ENCODE measurements at regions not wholly inside any gene's neighbourhood (a gene's known extent, or its start where the extent isn't known, plus 50 kb on each side); places are given as distances from the start of the nearest gene placed in this dataset.

DNA sequence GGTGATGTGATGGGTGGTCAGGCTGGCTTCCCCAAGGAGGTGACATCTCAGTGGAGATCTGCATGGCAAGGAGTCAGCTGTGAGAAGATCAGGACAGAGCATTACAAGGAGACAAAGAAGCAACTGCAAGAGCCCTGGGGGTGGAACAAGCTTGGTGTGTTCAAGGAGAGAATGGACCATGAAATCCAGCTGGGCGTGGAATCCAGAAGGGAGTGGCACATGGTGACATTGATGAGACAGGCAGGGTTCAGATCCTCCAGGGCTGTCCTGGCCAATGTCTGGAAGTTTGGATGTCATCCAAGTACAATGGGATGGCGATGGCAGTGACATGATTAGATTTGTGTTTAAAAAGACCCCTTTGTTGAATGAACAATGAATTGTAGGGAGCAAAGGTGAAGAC is 175.6 kb downstream of the MACROH2A1 start:
- Histone ChIP-seq H3K4me3 (replicated peaks in 1 of 3; ENCODE audit: insufficient read depth in 1 of 3, low read depth in 1 of 3, low read length in 3 of 3) (no peak overlapping the region), H3K4me1 (ENCODE audit: control insufficient read depth, extremely low read depth, insufficient read depth, low read length) (no peaks in the 10 kb centered on the region), H3K27ac (ENCODE audit: insufficient read depth, low read depth, low read length) (no peak overlapping the region), H4K20me1 (replicated peaks; ENCODE audit: control insufficient read depth, extremely low read depth, insufficient read depth, low read length) (no peaks in the 10 kb centered on the region), H3K27me3 (ENCODE audit: control insufficient read depth in 2 of 2, insufficient read depth in 2 of 2, low read length in 2 of 2) (peaks cover 2 to 4% of the 10 kb centered on the region in 2 experiments), H3K9ac (replicated peaks; ENCODE audit: extremely low read depth, insufficient read depth, low read length) (no peak overlapping the region), H3K9me1 (replicated peaks; ENCODE audit: control insufficient read depth, extremely low read depth, insufficient read depth, low read length) (no peaks in the 10 kb centered on the region), H3K4me2 (ENCODE audit: insufficient read depth, low read length) (no peak overlapping the region), H3K36me3 (ENCODE audit: control insufficient read depth in 2 of 2, extremely low read depth in 1 of 2, insufficient read depth in 2 of 2, low read length in 2 of 2) (no peaks in the 10 kb centered on the region), H2AFZ (ENCODE audit: low read depth, low read length) (no peak overlapping the region), H3K9me3 (replicated peaks; ENCODE audit: control insufficient read depth, insufficient read depth, low read length) (no peaks in the 10 kb centered on the region), H3K79me2 (ENCODE audit: control insufficient read depth, insufficient read depth, low read length) (no peaks in the 10 kb centered on the region)
- ChIA-PET CTCF (no interaction called here), POLR2A (no interaction called here)
- dilution Hi-C loops (cut with MboI; ENCODE audit: extremely low pct_ligation_motif_present, low sequenced_read_pairs), result no loop called here
- TF ChIP-seq FOS (IDR thresholded peaks at IDR 0.05; ENCODE audit: borderline replicate concordance, insufficient read depth, low read length) (no peak), JUN (IDR thresholded peaks at IDR 0.05; ENCODE audit: borderline replicate concordance, insufficient read depth, insufficient read length, low read depth) (no peak), POLR2AphosphoS5 (IDR thresholded peaks at IDR 0.05; ENCODE audit: insufficient read depth, low read depth, low read length) (no peak)
- TF ChIP-seq, protein P1, sequence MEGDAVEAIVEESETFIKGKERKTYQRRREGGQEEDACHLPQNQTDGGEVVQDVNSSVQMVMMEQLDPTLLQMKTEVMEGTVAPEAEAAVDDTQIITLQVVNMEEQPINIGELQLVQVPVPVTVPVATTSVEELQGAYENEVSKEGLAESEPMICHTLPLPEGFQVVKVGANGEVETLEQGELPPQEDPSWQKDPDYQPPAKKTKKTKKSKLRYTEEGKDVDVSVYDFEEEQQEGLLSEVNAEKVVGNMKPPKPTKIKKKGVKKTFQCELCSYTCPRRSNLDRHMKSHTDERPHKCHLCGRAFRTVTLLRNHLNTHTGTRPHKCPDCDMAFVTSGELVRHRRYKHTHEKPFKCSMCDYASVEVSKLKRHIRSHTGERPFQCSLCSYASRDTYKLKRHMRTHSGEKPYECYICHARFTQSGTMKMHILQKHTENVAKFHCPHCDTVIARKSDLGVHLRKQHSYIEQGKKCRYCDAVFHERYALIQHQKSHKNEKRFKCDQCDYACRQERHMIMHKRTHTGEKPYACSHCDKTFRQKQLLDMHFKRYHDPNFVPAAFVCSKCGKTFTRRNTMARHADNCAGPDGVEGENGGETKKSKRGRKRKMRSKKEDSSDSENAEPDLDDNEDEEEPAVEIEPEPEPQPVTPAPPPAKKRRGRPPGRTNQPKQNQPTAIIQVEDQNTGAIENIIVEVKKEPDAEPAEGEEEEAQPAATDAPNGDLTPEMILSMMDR (IDR thresholded peaks at IDR 0.05; ENCODE audit: extremely low read depth in 1 of 2, insufficient read depth in 1 of 2, low read depth in 1 of 2, low read length in 2 of 2), result no peak
- BruUV-seq (replicated peaks), result no TSS peak
- no peak for DNase-seq (ENCODE audit: low read depth, low spot score)
- no peak for FAIRE-seq
- intact Hi-C loops (cut with micrococcal nuclease), result no loop called here

DNA sequence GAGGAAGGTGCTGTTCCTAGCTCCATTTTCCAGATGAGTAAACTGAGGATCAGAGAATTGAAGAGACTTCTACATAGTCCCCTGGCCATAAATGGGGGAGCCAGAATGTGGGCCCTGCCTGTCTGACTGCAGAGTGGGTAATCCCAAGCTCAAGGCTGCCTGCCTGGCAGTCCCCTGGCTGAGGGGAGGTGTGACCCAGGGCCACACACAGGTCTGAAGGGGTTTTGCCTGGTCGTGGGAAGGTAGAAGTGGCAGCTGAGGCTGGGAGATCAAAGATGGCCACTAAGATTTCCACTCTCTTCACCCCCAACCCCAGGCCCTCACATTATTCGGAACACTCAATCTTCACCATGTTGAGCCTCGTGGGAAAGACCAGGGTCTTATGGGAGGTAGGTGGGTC is 176.3 kb downstream of the MACROH2A1 start:
- POLR2A ChIA-PET, result no interaction called here

More for the DNA sequence above, 176.3 kb downstream of the MACROH2A1 start:
- no peaks in the 10 kb centered on the region for H3K9me3 ChIP-seq (replicated peaks; ENCODE audit: control insufficient read depth, insufficient read depth, low read length)
- H3K27ac ChIP-seq (ENCODE audit: insufficient read depth, low read depth, low read length), result no peak overlapping the region
- no peak overlapping the region for H2AFZ ChIP-seq (ENCODE audit: low read depth, low read length)
- no peaks in the 10 kb centered on the region for H3K4me1 ChIP-seq (ENCODE audit: control insufficient read depth, extremely low read depth, insufficient read depth, low read length)
- dilution Hi-C loops (cut with MboI; ENCODE audit: extremely low pct_ligation_motif_present, low sequenced_read_pairs), result no loop called here
- no peaks in the 10 kb centered on the region for H3K36me3 ChIP-seq (ENCODE audit: control insufficient read depth in 2 of 2, extremely low read depth in 1 of 2, insufficient read depth in 2 of 2, low read length in 2 of 2)
- H3K27me3 ChIP-seq (ENCODE audit: control insufficient read depth in 2 of 2, insufficient read depth in 2 of 2, low read length in 2 of 2), result peaks cover 2 to 4% of the 10 kb centered on the region in 2 experiments
- H3K9me1 ChIP-seq (replicated peaks; ENCODE audit: control insufficient read depth, extremely low read depth, insufficient read depth, low read length), result no peaks in the 10 kb centered on the region
- TF ChIP-seq, protein P1 (IDR thresholded peaks at IDR 0.05; ENCODE audit: extremely low read depth in 1 of 2, insufficient read depth in 1 of 2, low read depth in 1 of 2, low read length in 2 of 2), result no peak
- no peak for TF ChIP-seq FOS (IDR thresholded peaks at IDR 0.05; ENCODE audit: borderline replicate concordance, insufficient read depth, low read length)
- no peak for TF ChIP-seq POLR2AphosphoS5 (IDR thresholded peaks at IDR 0.05; ENCODE audit: insufficient read depth, low read depth, low read length)
- no peak for TF ChIP-seq POLR2A (IDR thresholded peaks at IDR 0.05; ENCODE audit: low read depth, low read length)
- TF ChIP-seq MYC (IDR thresholded peaks at IDR 0.05; ENCODE audit: low read depth, low read length), result no peak
- TF ChIP-seq EZH2 (IDR thresholded peaks at IDR 0.05; ENCODE audit: borderline replicate concordance, low read depth, low read length, severe bottlenecking), result no peak
- TF ChIP-seq GATA2 (IDR thresholded peaks at IDR 0.05; ENCODE audit: insufficient read depth, insufficient read length, low read depth, low read length), result no peak
- FAIRE-seq (no peak), DNase-seq (ENCODE audit: low read depth, low spot score) (no peak)
- no peak overlapping the region for H3K4me3 ChIP-seq (replicated peaks in 1 of 3; ENCODE audit: insufficient read depth in 1 of 3, low read depth in 1 of 3, low read length in 3 of 3)
- intact Hi-C loops (cut with micrococcal nuclease), result no loop called here
- CTCF ChIA-PET, result no interaction called here
- no TSS peak for BruUV-seq (replicated peaks)
- H4K20me1 ChIP-seq (replicated peaks; ENCODE audit: control insufficient read depth, extremely low read depth, insufficient read depth, low read length), result no peaks in the 10 kb centered on the region
- H3K79me2 ChIP-seq (ENCODE audit: control insufficient read depth, insufficient read depth, low read length), result no peaks in the 10 kb centered on the region
- no peak overlapping the region for H3K4me2 ChIP-seq (ENCODE audit: insufficient read depth, low read length)
- no peak overlapping the region for H3K9ac ChIP-seq (replicated peaks; ENCODE audit: extremely low read depth, insufficient read depth, low read length)
